KMS-11 (cell line): ENCODE measurements at regions not wholly inside any gene's neighbourhood (a gene's known extent, or its start where the extent isn't known, plus 50 kb on each side); places are given as distances from the start of the nearest gene placed in this dataset.

Experiments
- H2AFZ ChIP-seq: fragments of 200-600 bp; sonication (generic); 2 replicates; pipeline ENCODE4 v1.6.1; 2016; ENCODE audit warnings: antibody characterized with exemption, mixed run types, low read depth
- H3K27ac ChIP-seq: fragments of 200-600 bp; sonication (generic); 2 replicates; pipeline ENCODE4 v1.6.1; 2016; ENCODE audit warnings: mild to moderate bottlenecking, mixed run types
- H3K27me3 ChIP-seq: fragments of 200-600 bp; sonication (generic); 2 replicates; pipeline ENCODE4 v1.6.1; 2017; ENCODE audit warnings: mild to moderate bottlenecking, low read depth, mixed run types, moderate library complexity; ENCODE audit not compliant: insufficient read depth
- H3K36me3 ChIP-seq: fragments of 200-600 bp; sonication (generic); 2 replicates; pipeline ENCODE4 v1.6.1; 2017; ENCODE audit warnings: mild to moderate bottlenecking, mixed run types; ENCODE audit not compliant: insufficient read depth
- H3K4me1 ChIP-seq: fragments of 200-600 bp; sonication (generic); 2 replicates; pipeline ENCODE4 v1.6.1; 2016; ENCODE audit warnings: mild to moderate bottlenecking, low read depth, mixed run types; ENCODE audit not compliant: poor library complexity, severe bottlenecking
- H3K4me2 ChIP-seq: fragments of 200-600 bp; sonication (generic); 2 replicates; pipeline ENCODE4 v1.7.0; 2016; ENCODE audit warnings: mild to moderate bottlenecking, mixed run types
- H3K4me3 ChIP-seq: fragments of 200-600 bp; sonication (generic); IDR thresholded peaks from 2 replicates; pipeline ENCODE4 v1.6.1; 2017; ENCODE audit warnings: low read depth, low read length, mixed read lengths; ENCODE audit not compliant: insufficient read depth
- H3K79me2 ChIP-seq: fragments of 200-600 bp; sonication (generic); 2 replicates; pipeline ENCODE4 v1.6.1; 2016; ENCODE audit warnings: low read depth, mixed run types; ENCODE audit not compliant: insufficient read depth
- H3K9ac ChIP-seq: fragments of 200-600 bp; sonication (generic); 2 replicates; pipeline ENCODE4 v1.6.1; 2016; ENCODE audit warnings: mild to moderate bottlenecking, mixed run types
- H4K20me1 ChIP-seq: fragments of 200-600 bp; sonication (generic); 2 replicates; pipeline ENCODE4 v1.6.1; 2016; ENCODE audit warnings: mild to moderate bottlenecking, mixed run types; ENCODE audit not compliant: insufficient read depth
- TF ChIP-seq, protein P1 (sequence below): fragments of 200-600 bp; sonication (generic); conservative IDR thresholded peaks from 2 replicates; pipeline ENCODE4 v1.6.1; 2017; ENCODE audit warnings: low read depth, mild to moderate bottlenecking, antibody characterized with exemption, low read length, moderate library complexity, mixed read lengths

- H3K79me2 ChIP-seq, result no peaks in the 10 kb centered on the region
- no peak overlapping the region for H3K9ac ChIP-seq
- no peaks in the 10 kb centered on the region for H4K20me1 ChIP-seq
- H3K4me3 ChIP-seq, result no peak overlapping the region
- H3K4me1 ChIP-seq, result no peaks in the 10 kb centered on the region
- no peaks in the 10 kb centered on the region for H3K36me3 ChIP-seq
- H2AFZ ChIP-seq, result no peak overlapping the region
- H3K27ac ChIP-seq, result no peak overlapping the region
- no peaks in the 10 kb centered on the region for H3K27me3 ChIP-seq
- TF ChIP-seq, protein P1, sequence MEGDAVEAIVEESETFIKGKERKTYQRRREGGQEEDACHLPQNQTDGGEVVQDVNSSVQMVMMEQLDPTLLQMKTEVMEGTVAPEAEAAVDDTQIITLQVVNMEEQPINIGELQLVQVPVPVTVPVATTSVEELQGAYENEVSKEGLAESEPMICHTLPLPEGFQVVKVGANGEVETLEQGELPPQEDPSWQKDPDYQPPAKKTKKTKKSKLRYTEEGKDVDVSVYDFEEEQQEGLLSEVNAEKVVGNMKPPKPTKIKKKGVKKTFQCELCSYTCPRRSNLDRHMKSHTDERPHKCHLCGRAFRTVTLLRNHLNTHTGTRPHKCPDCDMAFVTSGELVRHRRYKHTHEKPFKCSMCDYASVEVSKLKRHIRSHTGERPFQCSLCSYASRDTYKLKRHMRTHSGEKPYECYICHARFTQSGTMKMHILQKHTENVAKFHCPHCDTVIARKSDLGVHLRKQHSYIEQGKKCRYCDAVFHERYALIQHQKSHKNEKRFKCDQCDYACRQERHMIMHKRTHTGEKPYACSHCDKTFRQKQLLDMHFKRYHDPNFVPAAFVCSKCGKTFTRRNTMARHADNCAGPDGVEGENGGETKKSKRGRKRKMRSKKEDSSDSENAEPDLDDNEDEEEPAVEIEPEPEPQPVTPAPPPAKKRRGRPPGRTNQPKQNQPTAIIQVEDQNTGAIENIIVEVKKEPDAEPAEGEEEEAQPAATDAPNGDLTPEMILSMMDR, result no peak
- H3K4me2 ChIP-seq, result no peak overlapping the region
Measured at GRCh38 chr4:159410076-159410777, 307.3 kb downstream of the RAPGEF2 start.

GRCh38 chr4:159410891-159411290 is 308.0 kb downstream of the RAPGEF2 start:
- H4K20me1 ChIP-seq, result no peaks in the 10 kb centered on the region
- H3K27me3 ChIP-seq, result no peaks in the 10 kb centered on the region
- H3K9ac ChIP-seq, result no peak overlapping the region
- H3K4me2 ChIP-seq, result no peak overlapping the region
- no peak overlapping the region for H2AFZ ChIP-seq
- no peak overlapping the region for H3K27ac ChIP-seq
- no peaks in the 10 kb centered on the region for H3K36me3 ChIP-seq
- H3K79me2 ChIP-seq, result no peaks in the 10 kb centered on the region
- TF ChIP-seq, protein P1, result no peak
- H3K4me1 ChIP-seq, result no peaks in the 10 kb centered on the region
- no peak overlapping the region for H3K4me3 ChIP-seq

DNA sequence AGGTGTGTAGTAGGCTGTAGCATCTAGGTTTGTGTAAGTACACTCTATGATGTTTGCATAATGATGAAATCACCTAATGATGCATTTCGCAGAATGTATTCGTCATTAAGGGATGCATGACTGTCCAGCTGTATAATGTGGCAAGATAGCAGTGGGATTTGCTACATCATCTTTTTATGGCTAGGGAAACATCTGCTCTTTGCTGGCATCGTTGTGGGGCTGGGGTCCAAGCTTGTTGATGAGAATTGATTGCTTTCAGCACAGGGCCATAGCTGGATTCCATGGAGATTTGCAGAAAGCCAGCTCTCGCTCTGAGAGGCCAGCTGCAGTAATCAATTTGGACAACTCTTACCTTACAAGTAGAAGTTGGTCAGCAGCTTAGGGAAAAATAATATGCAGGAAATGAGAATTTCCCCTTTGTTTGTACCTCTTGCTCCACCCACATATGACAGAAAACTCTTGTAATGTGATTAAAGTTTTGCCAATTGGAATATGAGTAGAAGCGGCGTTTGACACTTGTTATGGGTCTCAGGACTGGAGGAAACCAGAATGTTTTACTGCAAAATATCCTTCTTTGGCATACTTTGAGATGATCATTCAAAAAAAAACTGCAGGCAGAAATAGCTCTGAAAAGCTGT is 310.5 kb downstream of the RAPGEF2 start:
- no peak overlapping the region for H3K27ac ChIP-seq
- no peak overlapping the region for H2AFZ ChIP-seq
- H3K27me3 ChIP-seq, result no peaks in the 10 kb centered on the region
- TF ChIP-seq, protein P1, result no peak
- H3K9ac ChIP-seq, result no peak overlapping the region
- no peaks in the 10 kb centered on the region for H3K79me2 ChIP-seq
- H3K4me1 ChIP-seq, result no peaks in the 10 kb centered on the region
- H3K4me3 ChIP-seq, result no peak overlapping the region
- no peak overlapping the region for H3K4me2 ChIP-seq
- no peaks in the 10 kb centered on the region for H3K36me3 ChIP-seq
- no peaks in the 10 kb centered on the region for H4K20me1 ChIP-seq

GRCh38 chr4:159414305-159414704 is 311.4 kb downstream of the RAPGEF2 start:
- Histone ChIP-seq H3K9ac (no peak overlapping the region), H2AFZ (no peak overlapping the region), H3K4me3 (no peak overlapping the region), H3K36me3 (no peaks in the 10 kb centered on the region), H3K79me2 (no peaks in the 10 kb centered on the region), H3K27ac (no peak overlapping the region), H3K4me1 (no peaks in the 10 kb centered on the region), H3K4me2 (no peak overlapping the region), H4K20me1 (no peaks in the 10 kb centered on the region), H3K27me3 (no peaks in the 10 kb centered on the region)
- TF ChIP-seq, protein P1, result no peak
